ENCODE measurements at regions not wholly inside any gene's neighbourhood (a gene's known extent, or its start where the extent isn't known, plus 50 kb on each side); places are given as distances from the start of the nearest gene placed in this dataset.

- Histone ChIP-seq H3K27me3 (ENCODE audit: control insufficient read depth in 2 of 2, insufficient read depth in 2 of 2, low read length in 2 of 2) (no peaks in the 10 kb centered on the region), H4K20me1 (replicated peaks; ENCODE audit: control insufficient read depth, extremely low read depth, insufficient read depth, low read length) (no peaks in the 10 kb centered on the region), H3K36me3 (ENCODE audit: control insufficient read depth in 2 of 2, extremely low read depth in 1 of 2, insufficient read depth in 2 of 2, low read length in 2 of 2) (no peaks in the 10 kb centered on the region), H3K4me3 (replicated peaks in 1 of 3; ENCODE audit: insufficient read depth in 1 of 3, low read depth in 1 of 3, low read length in 3 of 3) (no peak overlapping the region), H3K4me2 (ENCODE audit: insufficient read depth, low read length) (no peak overlapping the region), H3K79me2 (ENCODE audit: control insufficient read depth, insufficient read depth, low read length) (no peaks in the 10 kb centered on the region), H3K27ac (ENCODE audit: insufficient read depth, low read depth, low read length) (no peak overlapping the region), H2AFZ (ENCODE audit: low read depth, low read length) (no peak overlapping the region), H3K9me1 (replicated peaks; ENCODE audit: control insufficient read depth, extremely low read depth, insufficient read depth, low read length) (no peaks in the 10 kb centered on the region), H3K9ac (replicated peaks; ENCODE audit: extremely low read depth, insufficient read depth, low read length) (no peak overlapping the region), H3K9me3 (replicated peaks; ENCODE audit: control insufficient read depth, insufficient read depth, low read length) (no peaks in the 10 kb centered on the region), H3K4me1 (ENCODE audit: control insufficient read depth, extremely low read depth, insufficient read depth, low read length) (no peaks in the 10 kb centered on the region)
- no peak for FAIRE-seq
- TF ChIP-seq POLR2A (IDR thresholded peaks at IDR 0.05; ENCODE audit: low read depth, low read length) (no peak), JUN (IDR thresholded peaks at IDR 0.05; ENCODE audit: borderline replicate concordance, insufficient read depth, insufficient read length, low read depth) (no peak), GATA2 (IDR thresholded peaks at IDR 0.05; ENCODE audit: insufficient read depth, insufficient read length, low read depth, low read length) (no peak), EZH2 (IDR thresholded peaks at IDR 0.05; ENCODE audit: borderline replicate concordance, low read depth, low read length, severe bottlenecking) (no peak), FOS (IDR thresholded peaks at IDR 0.05; ENCODE audit: borderline replicate concordance, insufficient read depth, low read length) (no peak)
- TF ChIP-seq, protein P1, sequence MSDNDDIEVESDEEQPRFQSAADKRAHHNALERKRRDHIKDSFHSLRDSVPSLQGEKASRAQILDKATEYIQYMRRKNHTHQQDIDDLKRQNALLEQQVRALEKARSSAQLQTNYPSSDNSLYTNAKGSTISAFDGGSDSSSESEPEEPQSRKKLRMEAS (IDR thresholded peaks at IDR 0.05; ENCODE audit: insufficient read depth, insufficient read length): no peak
- TF ChIP-seq, protein P2, sequence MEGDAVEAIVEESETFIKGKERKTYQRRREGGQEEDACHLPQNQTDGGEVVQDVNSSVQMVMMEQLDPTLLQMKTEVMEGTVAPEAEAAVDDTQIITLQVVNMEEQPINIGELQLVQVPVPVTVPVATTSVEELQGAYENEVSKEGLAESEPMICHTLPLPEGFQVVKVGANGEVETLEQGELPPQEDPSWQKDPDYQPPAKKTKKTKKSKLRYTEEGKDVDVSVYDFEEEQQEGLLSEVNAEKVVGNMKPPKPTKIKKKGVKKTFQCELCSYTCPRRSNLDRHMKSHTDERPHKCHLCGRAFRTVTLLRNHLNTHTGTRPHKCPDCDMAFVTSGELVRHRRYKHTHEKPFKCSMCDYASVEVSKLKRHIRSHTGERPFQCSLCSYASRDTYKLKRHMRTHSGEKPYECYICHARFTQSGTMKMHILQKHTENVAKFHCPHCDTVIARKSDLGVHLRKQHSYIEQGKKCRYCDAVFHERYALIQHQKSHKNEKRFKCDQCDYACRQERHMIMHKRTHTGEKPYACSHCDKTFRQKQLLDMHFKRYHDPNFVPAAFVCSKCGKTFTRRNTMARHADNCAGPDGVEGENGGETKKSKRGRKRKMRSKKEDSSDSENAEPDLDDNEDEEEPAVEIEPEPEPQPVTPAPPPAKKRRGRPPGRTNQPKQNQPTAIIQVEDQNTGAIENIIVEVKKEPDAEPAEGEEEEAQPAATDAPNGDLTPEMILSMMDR (IDR thresholded peaks at IDR 0.05; ENCODE audit: extremely low read depth in 1 of 2, insufficient read depth in 1 of 2, low read depth in 1 of 2, low read length in 2 of 2): no peak
- no TSS peak for BruUV-seq (replicated peaks)
- intact Hi-C loops (cut with micrococcal nuclease): no loop called here
- ChIA-PET POLR2A (no interaction called here), CTCF (no interaction called here)
- no peak for DNase-seq (ENCODE audit: low read depth, low spot score)
- dilution Hi-C loops (cut with MboI; ENCODE audit: extremely low pct_ligation_motif_present, low sequenced_read_pairs): no loop called here
Observed at GRCh38 chr13:34104853-34105252, 286.9 kb downstream of the RFC3 start.
